ENCODE measurements at regions not wholly inside any gene's neighbourhood (a gene's known extent, or its start where the extent isn't known, plus 50 kb on each side); places are given as distances from the start of the nearest gene placed in this dataset.

DNA sequence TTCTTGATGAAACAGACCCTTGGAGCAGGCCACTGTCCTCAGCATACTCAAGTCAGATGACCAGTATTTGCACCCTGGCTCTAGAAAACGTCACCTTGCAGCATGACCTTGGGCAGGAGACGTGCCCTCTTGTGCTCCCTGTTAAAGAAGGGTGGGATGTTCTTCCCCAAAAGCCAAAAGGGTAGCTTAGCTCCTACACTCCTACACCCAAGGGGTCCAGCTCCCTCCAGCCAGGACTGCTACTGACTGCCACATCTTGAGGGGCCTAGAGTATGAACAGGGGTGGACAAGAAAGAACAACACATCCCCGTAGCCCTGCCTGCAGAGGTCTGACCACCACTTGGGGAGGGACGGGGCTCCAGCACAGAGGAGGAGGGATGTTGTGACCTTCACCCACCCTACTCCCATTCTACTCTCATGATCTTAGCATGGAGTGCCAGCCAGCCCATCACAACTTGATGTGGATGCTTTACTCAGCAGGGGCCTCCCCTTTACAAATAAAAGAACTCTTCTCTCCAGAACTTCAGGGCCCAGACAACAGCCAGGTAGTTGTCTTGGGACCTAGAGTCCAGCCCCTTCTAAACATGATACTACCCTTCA, 165.3 kb upstream of the ZMIZ1 start:
- TF ChIP-seq, protein P1, sequence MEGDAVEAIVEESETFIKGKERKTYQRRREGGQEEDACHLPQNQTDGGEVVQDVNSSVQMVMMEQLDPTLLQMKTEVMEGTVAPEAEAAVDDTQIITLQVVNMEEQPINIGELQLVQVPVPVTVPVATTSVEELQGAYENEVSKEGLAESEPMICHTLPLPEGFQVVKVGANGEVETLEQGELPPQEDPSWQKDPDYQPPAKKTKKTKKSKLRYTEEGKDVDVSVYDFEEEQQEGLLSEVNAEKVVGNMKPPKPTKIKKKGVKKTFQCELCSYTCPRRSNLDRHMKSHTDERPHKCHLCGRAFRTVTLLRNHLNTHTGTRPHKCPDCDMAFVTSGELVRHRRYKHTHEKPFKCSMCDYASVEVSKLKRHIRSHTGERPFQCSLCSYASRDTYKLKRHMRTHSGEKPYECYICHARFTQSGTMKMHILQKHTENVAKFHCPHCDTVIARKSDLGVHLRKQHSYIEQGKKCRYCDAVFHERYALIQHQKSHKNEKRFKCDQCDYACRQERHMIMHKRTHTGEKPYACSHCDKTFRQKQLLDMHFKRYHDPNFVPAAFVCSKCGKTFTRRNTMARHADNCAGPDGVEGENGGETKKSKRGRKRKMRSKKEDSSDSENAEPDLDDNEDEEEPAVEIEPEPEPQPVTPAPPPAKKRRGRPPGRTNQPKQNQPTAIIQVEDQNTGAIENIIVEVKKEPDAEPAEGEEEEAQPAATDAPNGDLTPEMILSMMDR (conservative IDR thresholded peaks at IDR 0.05 in 1 of 2, IDR thresholded peaks at IDR 0.05 in 1 of 2; ENCODE audit: low read depth in 1 of 2, low read length in 2 of 2): no peak
- TF ChIP-seq EZH2 (IDR thresholded peaks at IDR 0.05; ENCODE audit: low read length, missing control alignments): no peak
